Right atrium auricular region (tissue), 2 donors: ENCODE measurements at regions not wholly inside any gene's neighbourhood (a gene's known extent, or its start where the extent isn't known, plus 50 kb on each side); places are given as distances from the start of the nearest gene placed in this dataset.

Experiments
- DNase-seq: peaks from one replicate; pipeline ENCODE4 v3.0.0-alpha.2; 2019; ENCODE audit warnings: low spot score
- H3K27ac ChIP-seq, 2 donors: fragments of 200-600 bp; sonication (generic); 1 replicate in 1 of 2; 2 replicates in 1 of 2; pipeline ENCODE4 v1.5.1; 2016 to 2019
- H3K27me3 ChIP-seq, 2 donors: fragments of 200-600 bp; sonication (generic); one replicate each; pipeline versions ENCODE4 v1.5.1 to v1.6.0; 2017 to 2019
- H3K36me3 ChIP-seq: fragments of 200-600 bp; sonication (generic); one replicate; pipeline ENCODE4 v1.5.1; 2016
- H3K4me1 ChIP-seq, 2 donors: fragments of 200-600 bp; sonication (generic); one replicate each; pipeline versions ENCODE4 v1.5.1 to v1.6.0; 2017 to 2019
- H3K4me3 ChIP-seq, 2 donors: fragments of 200-600 bp; sonication (generic); 1 replicate in 1 of 2; 2 replicates in 1 of 2; pipeline ENCODE4 v1.5.1; 2017 to 2019; ENCODE audit warnings: mild to moderate bottlenecking in 1 of 2, moderate library complexity in 1 of 2
- H3K9me3 ChIP-seq, 2 donors: fragments of 200-600 bp; sonication (generic); one replicate each; pipeline ENCODE4 v1.5.1; 2019
- CTCF ChIP-seq, 2 donors: fragments of 200-600 bp; sonication (generic); IDR thresholded peaks; one replicate each; pipeline ENCODE4 v1.5.1; 2019; ENCODE audit warnings: antibody characterized with exemption in 2 of 2

DNA sequence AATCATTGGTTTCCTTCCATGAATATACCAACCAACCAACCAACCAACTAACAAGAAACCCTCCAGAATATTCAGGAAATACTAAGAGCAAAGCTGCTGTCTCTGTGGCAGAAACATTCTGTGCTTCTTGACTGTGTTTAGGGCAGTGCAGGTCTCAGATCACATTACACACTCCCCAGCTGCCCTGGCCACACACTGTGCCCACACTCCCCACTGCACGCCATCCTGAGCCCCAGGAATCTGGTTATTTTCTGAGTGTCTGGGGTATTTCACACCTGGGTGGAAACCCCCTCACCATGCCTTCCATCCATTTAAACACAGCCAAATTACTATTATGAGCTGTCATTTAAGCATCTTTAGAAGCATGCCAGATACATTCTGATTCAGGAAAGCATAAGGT is 183.7 kb upstream of the ANK3 start:
- no peaks in the 10 kb centered on the region for H3K36me3 ChIP-seq
- peaks cover 0 to 14% of the 10 kb centered on the region in 2 donors for H3K4me1 ChIP-seq
- peak overlapping the region; percentile 56 to 62 for H3K27ac ChIP-seq
- no peak for TF ChIP-seq CTCF (IDR thresholded peaks at IDR 0.05)
- no peak for DNase-seq
- no peaks in the 10 kb centered on the region for H3K9me3 ChIP-seq
- peak overlapping the region in 1 of 2 donors; percentile 49 for H3K4me3 ChIP-seq
- no peaks in the 10 kb centered on the region for H3K27me3 ChIP-seq

- Histone ChIP-seq H3K27me3 (no peaks in the 10 kb centered on the region), H3K27ac (peak overlapping the region; percentile 56 to 62), H3K9me3 (peaks cover 0 to under 1% of the 10 kb centered on the region in 2 donors), H3K36me3 (no peaks in the 10 kb centered on the region), H3K4me1 (peaks cover 0 to 14% of the 10 kb centered on the region in 2 donors), H3K4me3 (peak overlapping the region; percentile 40 to 49)
- no peak for TF ChIP-seq CTCF (IDR thresholded peaks at IDR 0.05)
- no peak for DNase-seq
These were observed 183.0 kb upstream of the ANK3 start for GRCh38 chr10:60572511-60573194.

DNA sequence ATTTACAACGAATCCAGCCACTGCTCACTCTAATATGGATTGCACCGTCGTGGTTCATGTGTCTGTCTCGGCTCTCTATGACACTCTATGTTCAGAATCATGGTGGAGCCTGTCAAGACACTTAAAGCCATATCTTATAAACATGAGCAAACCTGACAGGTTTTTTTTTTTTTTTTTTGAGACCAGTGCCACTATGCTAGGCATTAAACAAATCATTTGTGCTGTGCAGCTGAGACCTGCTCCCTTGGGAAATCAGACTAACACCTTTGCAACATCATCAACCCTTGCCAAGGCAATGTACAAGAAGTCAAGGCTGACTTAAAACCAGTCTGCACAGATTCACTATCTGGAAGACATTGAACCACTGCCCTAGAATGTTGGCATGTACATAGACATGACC is 181.2 kb upstream of the ANK3 start:
- no peaks in the 10 kb centered on the region for H3K36me3 ChIP-seq
- H3K9me3 ChIP-seq: peaks cover 0 to 6% of the 10 kb centered on the region in 2 donors
- no peak overlapping the region for H3K27ac ChIP-seq
- no peak for DNase-seq
- peaks cover 0 to 9% of the 10 kb centered on the region in 2 donors for H3K4me1 ChIP-seq
- TF ChIP-seq CTCF (IDR thresholded peaks at IDR 0.05): no peak
- no peaks in the 10 kb centered on the region for H3K27me3 ChIP-seq
- H3K4me3 ChIP-seq: no peak overlapping the region

DNA sequence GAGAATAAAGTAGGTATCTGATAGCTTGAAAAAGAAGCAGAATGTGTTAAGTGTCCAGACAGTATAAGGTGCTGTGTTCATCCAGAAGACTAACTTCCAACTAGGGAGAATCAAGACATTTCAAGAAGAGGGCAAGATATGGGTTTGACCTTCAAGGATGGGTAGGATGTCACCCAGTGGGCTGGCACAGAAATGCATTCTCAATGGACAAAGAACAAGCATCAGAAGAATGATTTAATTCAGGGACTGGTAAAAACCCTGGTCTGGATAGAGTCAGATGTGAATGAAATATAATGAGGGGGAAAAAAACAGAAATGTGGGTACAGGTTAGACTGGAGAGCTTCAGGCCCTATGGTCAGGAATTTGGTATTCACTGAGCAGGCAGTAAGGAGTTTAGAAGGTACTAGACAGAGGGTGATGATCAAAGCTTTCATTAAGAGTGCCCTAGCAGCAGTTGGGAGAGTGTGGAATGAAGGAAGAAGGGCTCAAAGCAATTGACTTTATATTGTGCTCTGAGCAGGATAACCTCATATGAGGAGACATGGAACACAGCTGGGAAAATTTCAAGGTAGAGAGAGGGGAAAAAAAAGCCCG is 180.7 kb upstream of the ANK3 start:
- no peak for DNase-seq
- H3K4me1 ChIP-seq: peaks cover 0 to 9% of the 10 kb centered on the region in 2 donors
- TF ChIP-seq CTCF (IDR thresholded peaks at IDR 0.05): no peak
- H3K27ac ChIP-seq: no peak overlapping the region
- H3K9me3 ChIP-seq: peaks cover 0 to 6% of the 10 kb centered on the region in 2 donors
- H3K27me3 ChIP-seq: no peaks in the 10 kb centered on the region
- H3K4me3 ChIP-seq: no peak overlapping the region
- H3K36me3 ChIP-seq: no peaks in the 10 kb centered on the region

DNA sequence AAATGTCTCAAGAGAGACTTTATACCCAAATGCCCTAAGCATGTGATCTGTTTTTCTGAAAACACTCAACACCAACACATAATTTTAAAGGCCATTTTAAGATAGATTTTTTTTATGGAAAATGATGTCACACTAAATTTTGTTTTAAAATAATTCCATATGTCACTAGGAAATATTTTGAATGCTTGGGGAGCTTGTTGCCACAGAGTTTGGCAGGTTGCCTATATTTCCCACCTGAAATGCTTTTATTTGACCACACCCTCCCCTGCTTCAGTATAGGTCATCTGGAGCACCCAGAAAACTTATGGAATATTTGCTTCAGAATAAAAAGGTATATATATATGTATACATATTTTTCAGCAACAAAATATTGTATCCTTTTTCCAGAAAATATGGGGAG is 180.0 kb upstream of the ANK3 start:
- Histone ChIP-seq H3K27me3 (no peaks in the 10 kb centered on the region), H3K27ac (no peak overlapping the region), H3K4me1 (peaks cover 0 to 9% of the 10 kb centered on the region in 2 donors), H3K9me3 (peaks cover 0 to 6% of the 10 kb centered on the region in 2 donors), H3K36me3 (no peaks in the 10 kb centered on the region), H3K4me3 (no peak overlapping the region)
- no peak for TF ChIP-seq CTCF (IDR thresholded peaks at IDR 0.05)
- DNase-seq: no peak
